HepG2 (cell line): ENCODE measurements at regions not wholly inside any gene's neighbourhood (a gene's known extent, or its start where the extent isn't known, plus 50 kb on each side); places are given as distances from the start of the nearest gene placed in this dataset.

Experiments used
- CTCF ChIP-seq: sonication (generic); formaldehyde crosslinking; IDR thresholded peaks from 2 replicates; pipeline ENCODE4 v1.5.0; 2020; ENCODE audit warnings: mild to moderate bottlenecking, missing genetic modification reagents, moderate library complexity
- EED ChIP-seq: sonication (generic); formaldehyde crosslinking; IDR thresholded peaks from 2 replicates; pipeline ENCODE4 v1.5.0; 2020; ENCODE audit warnings: mild to moderate bottlenecking, missing genetic modification reagents
- EZH2 ChIP-seq: conservative IDR thresholded peaks from 2 replicates; pipeline ENCODE4 v1.6.1; 2012; ENCODE audit warnings: mild to moderate bottlenecking, low read depth, low read length, moderate library complexity
- KDM1A ChIP-seq: IDR thresholded peaks from 2 replicates; pipeline ENCODE4 v1.6.1; 2016; ENCODE audit warnings: missing compliant biosample characterization
- PHF8 ChIP-seq: sonication (generic); formaldehyde crosslinking; IDR thresholded peaks from 2 replicates; pipeline ENCODE4 v1.5.0; 2020; ENCODE audit warnings: missing genetic modification reagents
- PRPF4 ChIP-seq: fragments of 200-400 bp; formaldehyde crosslinking; IDR thresholded peaks from 2 replicates; pipeline ENCODE4 v1.6.1; 2016; ENCODE audit warnings: low read length, low read depth; ENCODE audit not compliant: poor library complexity, severe bottlenecking
- TBX2 ChIP-seq: sonication (generic); formaldehyde crosslinking; IDR thresholded peaks from 2 replicates; pipeline ENCODE4 v1.5.0; 2020; ENCODE audit warnings: missing genetic modification reagents, mild to moderate bottlenecking, borderline replicate concordance
- TCF7L2 ChIP-seq: IDR thresholded peaks from 2 replicates; pipeline ENCODE4 v1.6.1; 2011; ENCODE audit warnings: mild to moderate bottlenecking, low read depth, low read length, moderate library complexity
- ZNF24 ChIP-seq: fragments of 450-650 bp; IDR thresholded peaks from 2 replicates; pipeline ENCODE4 v1.6.1; 2017; ENCODE audit warnings: antibody characterized with exemption, mild to moderate bottlenecking
- ZNF343 ChIP-seq: sonication (generic); formaldehyde crosslinking; IDR thresholded peaks from 2 replicates; pipeline ENCODE4 v1.4.0; 2020; ENCODE audit warnings: mild to moderate bottlenecking, missing genetic modification reagents

- TF ChIP-seq EED = no peak
- no peak for TF ChIP-seq PRPF4
- TF ChIP-seq PHF8 (CRISPR knock-in tag) = no peak
- TF ChIP-seq TCF7L2 = no peak
- TF ChIP-seq TBX2 (CRISPR knock-in tag) = no peak
- no peak for TF ChIP-seq KDM1A
- no peak for TF ChIP-seq CTCF (CRISPR knock-in tag)
- TF ChIP-seq EZH2 = no peak
- no peak for TF ChIP-seq ZNF343
- no peak for TF ChIP-seq ZNF24
Observed at GRCh38 chr7:56287429-56288138, 171.4 kb upstream of the NUPR2 start.
